ENCODE measurements at regions not wholly inside any gene's neighbourhood (a gene's known extent, or its start where the extent isn't known, plus 50 kb on each side); places are given as distances from the start of the nearest gene placed in this dataset.

- H3K9me3 Mint-ChIP-seq (ENCODE audit: unreplicated experiment): no peaks in the 10 kb centered on the region
- Histone ChIP-seq H3K4me3 (ENCODE audit: insufficient read depth, low read depth, low read length) (no peak overlapping the region), H4K20me1 (ENCODE audit: insufficient read depth, low read length) (no peaks in the 10 kb centered on the region), H3K36me3 (ENCODE audit: insufficient read depth, low read length) (no peaks in the 10 kb centered on the region), H3K9ac (ENCODE audit: low read length) (no peak overlapping the region), H3K4me2 (ENCODE audit: low read length) (no peak overlapping the region), H3K27ac (ENCODE audit: low read depth, low read length) (no peak overlapping the region), H3K4me1 (ENCODE audit: insufficient read depth, low read length) (no peaks in the 10 kb centered on the region), H3K79me2 (ENCODE audit: insufficient read depth, low read length) (no peaks in the 10 kb centered on the region), H3K9me3 (ENCODE audit: insufficient read depth, low read depth, low read length) (peaks cover 6% of the 10 kb centered on the region), H2AFZ (ENCODE audit: low read depth, low read length) (no peak overlapping the region), H3K27me3 (ENCODE audit: insufficient read depth, low read length) (no peaks in the 10 kb centered on the region)
- peaks cover 2% of the 10 kb centered on the region for H3K27me3 Mint-ChIP-seq (ENCODE audit: low read depth, unreplicated experiment)
- DNase-seq (ENCODE audit: low read depth) (no peak), FAIRE-seq (no peak)
- TF ChIP-seq CTCF (IDR thresholded peaks at IDR 0.05; ENCODE audit: insufficient read depth, low read depth, low read length) (no peak), EZH2 (IDR thresholded peaks at IDR 0.05; ENCODE audit: insufficient read depth, low read length) (no peak)
- H3K27ac Mint-ChIP-seq (ENCODE audit: unreplicated experiment): no peak overlapping the region
- H3K4me1 Mint-ChIP-seq (ENCODE audit: low read depth, unreplicated experiment): peaks cover 3% of the 10 kb centered on the region
- H3K36me3 Mint-ChIP-seq (ENCODE audit: low read depth, unreplicated experiment): no peaks in the 10 kb centered on the region
- H3K4me3 Mint-ChIP-seq (ENCODE audit: unreplicated experiment): no peak overlapping the region
These were observed 229.5 kb upstream of the NMUR2 start for GRCh38 chr5:152634586-152634985.

- H3K4me1 ChIP-seq (ENCODE audit: insufficient read depth, low read length): no peaks in the 10 kb centered on the region
- no peak overlapping the region for H3K4me3 ChIP-seq (ENCODE audit: insufficient read depth, low read depth, low read length)
- no peak overlapping the region for H3K4me2 ChIP-seq (ENCODE audit: low read length)
- H3K4me1 Mint-ChIP-seq (ENCODE audit: low read depth, unreplicated experiment): peaks cover 4% of the 10 kb centered on the region
- no peak overlapping the region for H3K27ac Mint-ChIP-seq (ENCODE audit: unreplicated experiment)
- no peak overlapping the region for H2AFZ ChIP-seq (ENCODE audit: low read depth, low read length)
- no peaks in the 10 kb centered on the region for H3K27me3 ChIP-seq (ENCODE audit: insufficient read depth, low read length)
- DNase-seq (ENCODE audit: low read depth) (no peak), FAIRE-seq (no peak)
- no peaks in the 10 kb centered on the region for H3K27me3 Mint-ChIP-seq (ENCODE audit: low read depth, unreplicated experiment)
- H3K9ac ChIP-seq (ENCODE audit: low read length): no peak overlapping the region
- no peak for TF ChIP-seq CTCF (IDR thresholded peaks at IDR 0.05; ENCODE audit: insufficient read depth, low read depth, low read length)
- TF ChIP-seq EZH2 (IDR thresholded peaks at IDR 0.05; ENCODE audit: insufficient read depth, low read length): no peak
- H3K79me2 ChIP-seq (ENCODE audit: insufficient read depth, low read length): no peaks in the 10 kb centered on the region
- H3K27ac ChIP-seq (ENCODE audit: low read depth, low read length): no peak overlapping the region
- no peaks in the 10 kb centered on the region for H4K20me1 ChIP-seq (ENCODE audit: insufficient read depth, low read length)
- no peaks in the 10 kb centered on the region for H3K36me3 ChIP-seq (ENCODE audit: insufficient read depth, low read length)
- H3K9me3 Mint-ChIP-seq (ENCODE audit: unreplicated experiment): no peaks in the 10 kb centered on the region
- H3K9me3 ChIP-seq (ENCODE audit: insufficient read depth, low read depth, low read length): no peaks in the 10 kb centered on the region
- H3K36me3 Mint-ChIP-seq (ENCODE audit: low read depth, unreplicated experiment): no peaks in the 10 kb centered on the region
- no peak overlapping the region for H3K4me3 Mint-ChIP-seq (ENCODE audit: unreplicated experiment)
These were observed 234.0 kb upstream of the NMUR2 start for GRCh38 chr5:152638996-152639552.

GRCh38 chr5:152641970-152642805 is 237.1 kb upstream of the NMUR2 start:
- no peak overlapping the region for H3K27ac Mint-ChIP-seq (ENCODE audit: unreplicated experiment)
- no peaks in the 10 kb centered on the region for H3K27me3 Mint-ChIP-seq (ENCODE audit: low read depth, unreplicated experiment)
- H4K20me1 ChIP-seq (ENCODE audit: insufficient read depth, low read length): no peaks in the 10 kb centered on the region
- H3K9ac ChIP-seq (ENCODE audit: low read length): no peak overlapping the region
- no peaks in the 10 kb centered on the region for H3K9me3 ChIP-seq (ENCODE audit: insufficient read depth, low read depth, low read length)
- no peak overlapping the region for H3K27ac ChIP-seq (ENCODE audit: low read depth, low read length)
- H3K4me3 Mint-ChIP-seq (ENCODE audit: unreplicated experiment): no peak overlapping the region
- no peaks in the 10 kb centered on the region for H3K79me2 ChIP-seq (ENCODE audit: insufficient read depth, low read length)
- H2AFZ ChIP-seq (ENCODE audit: low read depth, low read length): no peak overlapping the region
- no peaks in the 10 kb centered on the region for H3K9me3 Mint-ChIP-seq (ENCODE audit: unreplicated experiment)
- no peaks in the 10 kb centered on the region for H3K4me1 ChIP-seq (ENCODE audit: insufficient read depth, low read length)
- H3K4me2 ChIP-seq (ENCODE audit: low read length): no peak overlapping the region
- no peaks in the 10 kb centered on the region for H3K36me3 ChIP-seq (ENCODE audit: insufficient read depth, low read length)
- H3K36me3 Mint-ChIP-seq (ENCODE audit: low read depth, unreplicated experiment): no peaks in the 10 kb centered on the region
- no peak for FAIRE-seq
- H3K27me3 ChIP-seq (ENCODE audit: insufficient read depth, low read length): no peaks in the 10 kb centered on the region
- peaks cover 3% of the 10 kb centered on the region for H3K4me1 Mint-ChIP-seq (ENCODE audit: low read depth, unreplicated experiment)
- H3K4me3 ChIP-seq (ENCODE audit: insufficient read depth, low read depth, low read length): no peak overlapping the region
- TF ChIP-seq CTCF (IDR thresholded peaks at IDR 0.05; ENCODE audit: insufficient read depth, low read depth, low read length): no peak
- TF ChIP-seq EZH2 (IDR thresholded peaks at IDR 0.05; ENCODE audit: insufficient read depth, low read length): no peak
- DNase-seq (ENCODE audit: low read depth): no peak

All from astrocyte (in vitro differentiated cells and primary cell).